HEK293 (cell line): ENCODE measurements at regions not wholly inside any gene's neighbourhood (a gene's known extent, or its start where the extent isn't known, plus 50 kb on each side); places are given as distances from the start of the nearest gene placed in this dataset.

Experiments
- BCL11A ChIP-seq: fragments of 450-650 bp; formaldehyde crosslinking; IDR thresholded peaks from 2 replicates; pipeline ENCODE4 v1.5.1; 2016; ENCODE audit warnings: low read depth, missing biosample characterization, missing genetic modification characterization
- ZBTB10 ChIP-seq: fragments of 450-650 bp; formaldehyde crosslinking; IDR thresholded peaks from 2 replicates; pipeline ENCODE4 v1.5.1; 2016; ENCODE audit warnings: missing biosample characterization, missing genetic modification characterization
- ZBTB17 ChIP-seq: fragments of 450-650 bp; formaldehyde crosslinking; IDR thresholded peaks from 2 replicates; pipeline ENCODE4 v1.5.1; 2016; ENCODE audit warnings: missing biosample characterization, missing genetic modification characterization
- ZNF132 ChIP-seq: fragments of 450-650 bp; formaldehyde crosslinking; IDR thresholded peaks from 2 replicates; pipeline ENCODE4 v1.5.1; 2017; ENCODE audit warnings: missing biosample characterization, missing genetic modification characterization, borderline replicate concordance
- ZNF274 ChIP-seq, 2 experiments: fragments of 200-500 bp in 1 of 2; fragments of 450-650 bp in 1 of 2; sonication (Bioruptor generic) in 1 of 2; formaldehyde crosslinking in 1 of 2; IDR thresholded peaks; 2 replicates each; pipeline versions ENCODE4 v1.5.1 to v1.6.1; 2014 to 2016; ENCODE audit warnings: borderline replicate concordance in 1 of 2, inconsistent platforms in 1 of 2, low read length in 1 of 2, missing biosample characterization in 1 of 2, missing genetic modification characterization in 1 of 2
- ZNF558 ChIP-seq: fragments of 450-650 bp; formaldehyde crosslinking; IDR thresholded peaks from 2 replicates; pipeline ENCODE4 v1.5.1; 2016; ENCODE audit warnings: missing biosample characterization, missing genetic modification characterization
- TF ChIP-seq, protein P1 (sequence below): fragments of 450-650 bp; formaldehyde crosslinking; IDR thresholded peaks from 2 replicates; pipeline ENCODE4 v1.5.1; 2016; ENCODE audit warnings: missing biosample characterization, missing genetic modification characterization

DNA sequence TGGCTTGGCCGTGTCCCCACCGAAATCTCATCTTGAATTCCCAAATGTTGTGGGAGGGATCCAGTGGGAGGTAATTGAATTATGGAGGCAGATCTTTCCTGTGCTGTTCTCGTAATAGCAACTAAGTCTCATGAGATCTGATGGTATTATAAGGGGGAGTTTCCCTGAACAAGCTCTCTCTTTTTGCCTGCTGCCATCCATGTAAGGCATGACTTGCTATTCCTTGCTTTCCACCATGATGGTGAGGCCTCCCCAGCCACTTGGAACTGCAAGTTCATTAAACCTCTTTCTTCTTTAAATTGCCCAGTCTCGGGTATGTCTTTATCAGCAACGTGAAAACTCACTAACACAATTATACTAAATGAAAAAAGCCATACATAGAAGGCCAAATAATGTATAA is 101.3 kb upstream of the LYPLAL1 start:
- TF ChIP-seq, protein P1, sequence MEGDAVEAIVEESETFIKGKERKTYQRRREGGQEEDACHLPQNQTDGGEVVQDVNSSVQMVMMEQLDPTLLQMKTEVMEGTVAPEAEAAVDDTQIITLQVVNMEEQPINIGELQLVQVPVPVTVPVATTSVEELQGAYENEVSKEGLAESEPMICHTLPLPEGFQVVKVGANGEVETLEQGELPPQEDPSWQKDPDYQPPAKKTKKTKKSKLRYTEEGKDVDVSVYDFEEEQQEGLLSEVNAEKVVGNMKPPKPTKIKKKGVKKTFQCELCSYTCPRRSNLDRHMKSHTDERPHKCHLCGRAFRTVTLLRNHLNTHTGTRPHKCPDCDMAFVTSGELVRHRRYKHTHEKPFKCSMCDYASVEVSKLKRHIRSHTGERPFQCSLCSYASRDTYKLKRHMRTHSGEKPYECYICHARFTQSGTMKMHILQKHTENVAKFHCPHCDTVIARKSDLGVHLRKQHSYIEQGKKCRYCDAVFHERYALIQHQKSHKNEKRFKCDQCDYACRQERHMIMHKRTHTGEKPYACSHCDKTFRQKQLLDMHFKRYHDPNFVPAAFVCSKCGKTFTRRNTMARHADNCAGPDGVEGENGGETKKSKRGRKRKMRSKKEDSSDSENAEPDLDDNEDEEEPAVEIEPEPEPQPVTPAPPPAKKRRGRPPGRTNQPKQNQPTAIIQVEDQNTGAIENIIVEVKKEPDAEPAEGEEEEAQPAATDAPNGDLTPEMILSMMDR = no peak
- no peak for TF ChIP-seq ZBTB17
- TF ChIP-seq ZNF132 (tag by site-specific recombination) = no peak
- no peak for TF ChIP-seq ZNF274 (IDR thresholded peaks at IDR 0.05; ENCODE audit: low read length)
- TF ChIP-seq ZNF274 (tag by site-specific recombination; IDR thresholded peaks at IDR 0.05; ENCODE audit: borderline replicate concordance) = no peak
- no peak for TF ChIP-seq ZNF558 (tag by site-specific recombination)
- no peak for TF ChIP-seq ZBTB10 (tag by site-specific recombination)
- TF ChIP-seq BCL11A (tag by site-specific recombination) = no peak
